Testis (tissue), 2 donors: ENCODE measurements at regions not wholly inside any gene's neighbourhood (a gene's known extent, or its start where the extent isn't known, plus 50 kb on each side); places are given as distances from the start of the nearest gene placed in this dataset.
"Not testable (repeated sequence)": the region's sequence is repeated elsewhere in the genome, so short reads cannot be mapped to it uniquely, and the experiment has no call there.

Source experiments
- DNase-seq: peaks from one replicate; pipeline ENCODE4 v3.0.0-alpha.2; 2019
- H3K27ac ChIP-seq, 2 donors: fragments of 200-600 bp; sonication (generic); one replicate each; pipeline ENCODE4 v1.5.1; 2019
- H3K27me3 ChIP-seq: fragments of 200-600 bp; sonication (generic); one replicate; pipeline ENCODE4 v1.5.1; 2019
- H3K36me3 ChIP-seq: fragments of 200-600 bp; sonication (generic); one replicate; pipeline ENCODE4 v1.5.1; 2017; ENCODE audit warnings: low read depth; ENCODE audit errors: missing control alignments
- H3K4me1 ChIP-seq: fragments of 200-600 bp; sonication (generic); one replicate; pipeline ENCODE4 v1.5.1; 2019
- H3K4me3 ChIP-seq, 2 donors: fragments of 200-600 bp; sonication (generic); one replicate each; pipeline ENCODE4 v1.5.1; 2017 to 2019
- H3K9me3 ChIP-seq: fragments of 200-600 bp; sonication (generic); one replicate; pipeline ENCODE4 v1.5.1; 2017
- POLR2A ChIP-seq: fragments of 450-650 bp; IDR thresholded peaks from one replicate; pipeline ENCODE4 v1.6.1; 2017; ENCODE audit warnings: antibody characterized with exemption, mild to moderate bottlenecking, moderate library complexity
- WGBS, 2 donors: methylation state at CpG; one replicate each; pipeline ENCODE4 v1.1.5; 2018; 5-methylcytosine and 5-hydroxymethylcytosine counted together
- intact Hi-C: fragments of 100-400 bp; cut with DNase I; formaldehyde crosslinking; loops from one replicate; pipeline ENCODE4 v1.15.1; 2023; ENCODE audit warnings: low total_unique reads
- TF ChIP-seq, protein P1 (sequence below), 3 experiments: fragments of 450-650 bp in 2 of 3; fragments of 200-600 bp in 1 of 3; sonication (generic) in 1 of 3; IDR thresholded peaks; one replicate each; pipeline ENCODE4 v1.5.1; 2016 to 2019; ENCODE audit warnings: antibody characterized with exemption in 3 of 3, mild to moderate bottlenecking in 2 of 3, moderate library complexity in 1 of 3

DNA sequence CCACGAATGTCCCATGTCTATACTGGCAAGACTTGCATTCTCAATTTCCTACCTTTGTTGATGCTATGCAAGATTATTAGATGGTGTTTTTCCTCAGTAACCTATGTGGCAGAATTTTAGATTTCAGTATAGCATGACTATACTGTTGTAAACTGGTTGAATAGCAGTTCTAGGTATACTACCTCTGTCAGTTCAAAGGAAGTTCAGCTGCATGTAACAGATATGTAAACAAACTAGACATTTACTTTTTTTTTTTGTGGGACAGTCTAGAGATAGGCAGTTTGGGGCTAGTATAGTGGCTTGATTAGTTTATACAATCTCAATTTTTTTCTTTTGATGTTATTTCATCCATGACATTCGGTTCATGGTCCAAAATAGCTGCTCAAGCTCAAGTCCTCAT, 97.6 kb upstream of the GRIN3A start:
- TF ChIP-seq, protein P1, sequence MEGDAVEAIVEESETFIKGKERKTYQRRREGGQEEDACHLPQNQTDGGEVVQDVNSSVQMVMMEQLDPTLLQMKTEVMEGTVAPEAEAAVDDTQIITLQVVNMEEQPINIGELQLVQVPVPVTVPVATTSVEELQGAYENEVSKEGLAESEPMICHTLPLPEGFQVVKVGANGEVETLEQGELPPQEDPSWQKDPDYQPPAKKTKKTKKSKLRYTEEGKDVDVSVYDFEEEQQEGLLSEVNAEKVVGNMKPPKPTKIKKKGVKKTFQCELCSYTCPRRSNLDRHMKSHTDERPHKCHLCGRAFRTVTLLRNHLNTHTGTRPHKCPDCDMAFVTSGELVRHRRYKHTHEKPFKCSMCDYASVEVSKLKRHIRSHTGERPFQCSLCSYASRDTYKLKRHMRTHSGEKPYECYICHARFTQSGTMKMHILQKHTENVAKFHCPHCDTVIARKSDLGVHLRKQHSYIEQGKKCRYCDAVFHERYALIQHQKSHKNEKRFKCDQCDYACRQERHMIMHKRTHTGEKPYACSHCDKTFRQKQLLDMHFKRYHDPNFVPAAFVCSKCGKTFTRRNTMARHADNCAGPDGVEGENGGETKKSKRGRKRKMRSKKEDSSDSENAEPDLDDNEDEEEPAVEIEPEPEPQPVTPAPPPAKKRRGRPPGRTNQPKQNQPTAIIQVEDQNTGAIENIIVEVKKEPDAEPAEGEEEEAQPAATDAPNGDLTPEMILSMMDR (IDR thresholded peaks at IDR 0.05), result no peak
- TF ChIP-seq POLR2A, result no peak
- Histone ChIP-seq H3K27me3 (no peaks in the 10 kb centered on the region), H3K36me3 (no peaks in the 10 kb centered on the region), H3K27ac (no peak overlapping the region), H3K9me3 (no peaks in the 10 kb centered on the region), H3K4me1 (no peaks in the 10 kb centered on the region), H3K4me3 (no peak overlapping the region)
- WGBS, 2 donors, result 69 to 80% methylated on average over 2 of the region's 2 CpGs
- DNase-seq, result no peak
- intact Hi-C loops, result no loop called here

DNA sequence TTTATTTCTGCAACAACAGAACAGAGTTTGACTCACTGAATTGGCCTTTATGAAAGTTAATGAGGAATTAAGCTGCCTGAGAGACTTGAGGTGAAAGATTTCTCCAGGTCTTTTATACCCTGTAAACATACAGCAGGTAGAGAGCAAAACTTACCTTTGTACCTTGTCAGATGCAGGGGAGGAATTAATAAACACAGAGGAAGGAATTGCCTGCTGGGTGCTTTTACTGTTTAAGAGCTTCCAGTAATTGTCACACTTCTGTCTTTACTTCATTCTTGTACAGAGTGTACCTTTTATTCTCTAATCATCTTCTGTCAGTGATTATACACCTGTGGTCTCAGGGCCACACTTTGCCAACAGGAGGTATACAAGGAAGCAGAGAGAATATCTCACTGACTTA, 94.0 kb upstream of the GRIN3A start:
- H3K27me3 ChIP-seq, result no peaks in the 10 kb centered on the region
- DNase-seq, result no peak
- H3K4me1 ChIP-seq, result no peaks in the 10 kb centered on the region
- H3K9me3 ChIP-seq, result no peaks in the 10 kb centered on the region
- H3K36me3 ChIP-seq, result no peaks in the 10 kb centered on the region
- intact Hi-C loops, result no loop called here
- no peak overlapping the region for H3K4me3 ChIP-seq
- TF ChIP-seq, protein P1 (IDR thresholded peaks at IDR 0.05), result no peak
- TF ChIP-seq POLR2A, result no peak
- H3K27ac ChIP-seq, result no peak overlapping the region

DNA sequence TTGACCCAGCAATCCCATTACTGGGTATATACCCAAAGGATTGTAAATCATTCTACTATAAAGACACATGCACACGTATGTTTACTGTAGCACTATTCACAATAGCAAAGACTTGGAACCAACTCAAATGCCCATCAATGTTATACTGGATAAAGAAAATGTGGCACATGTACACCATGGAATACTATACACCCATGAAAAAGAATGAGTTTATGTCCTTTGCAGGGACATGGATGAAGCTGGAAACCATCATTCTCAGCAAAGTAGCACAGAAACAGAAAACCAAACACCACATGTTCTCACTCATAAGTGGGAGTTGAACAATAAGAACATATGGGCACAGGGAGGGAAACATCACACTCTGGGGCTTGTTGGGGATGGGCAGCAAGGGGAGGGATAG, 83.0 kb upstream of the GRIN3A start:
- H3K4me3 ChIP-seq, DNase-seq, H3K4me1 ChIP-seq, intact Hi-C loops, H3K27me3 ChIP-seq, H3K36me3 ChIP-seq, H3K9me3 ChIP-seq, H3K27ac ChIP-seq: not testable (repeated sequence)
- 80 to 94% methylated on average over 1 of the region's 1 CpG for WGBS, 2 donors

DNA sequence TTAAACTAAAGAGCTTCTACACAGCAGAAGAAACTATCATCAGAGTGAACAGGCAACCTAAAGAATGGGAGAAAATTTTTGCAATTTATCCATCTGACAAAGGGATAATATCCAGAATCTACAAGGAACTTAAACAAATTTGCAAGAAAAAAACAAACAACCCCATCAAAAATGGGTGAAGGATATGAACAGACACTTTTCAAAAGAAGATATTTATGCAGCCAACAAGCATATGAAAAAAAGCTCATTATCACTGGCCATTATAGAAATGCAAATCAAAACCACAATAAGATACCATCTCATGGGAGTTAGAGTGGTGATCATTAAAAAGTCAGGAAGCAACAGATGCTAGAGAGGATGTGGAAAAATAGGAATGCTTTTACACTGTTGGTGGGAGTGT, 82.5 kb upstream of the GRIN3A start:
- H3K4me3 ChIP-seq, intact Hi-C loops: not testable (repeated sequence)

DNA sequence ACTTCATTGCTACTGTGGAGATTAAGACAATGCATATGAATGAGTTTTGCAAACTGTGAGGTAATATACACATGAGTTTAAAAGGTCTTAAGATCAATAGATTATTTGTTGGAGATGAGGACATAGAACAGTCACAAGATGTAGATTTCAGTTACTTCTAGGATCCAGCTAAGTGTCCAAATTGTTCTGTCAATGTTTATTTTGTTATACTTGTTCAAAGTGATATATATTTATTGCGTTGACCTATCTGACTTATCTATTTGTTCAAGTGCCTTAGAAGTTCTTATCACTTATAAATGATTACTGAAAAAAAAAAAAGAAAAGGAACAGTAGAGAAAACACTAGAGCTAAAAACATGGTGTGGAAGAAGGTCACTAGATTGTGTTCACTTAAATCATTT, 75.6 kb upstream of the GRIN3A start:
- Histone ChIP-seq H3K27ac (no peak overlapping the region), H3K36me3 (no peaks in the 10 kb centered on the region), H3K4me3 (no peak overlapping the region), H3K4me1 (no peaks in the 10 kb centered on the region), H3K9me3 (no peaks in the 10 kb centered on the region), H3K27me3 (no peaks in the 10 kb centered on the region)
- intact Hi-C loops, result no loop called here
- no peak for DNase-seq
- 66 to 93% methylated on average over 1 of the region's 1 CpG for WGBS, 2 donors
- TF ChIP-seq POLR2A, result no peak

More for the DNA sequence above, 82.5 kb upstream of the GRIN3A start:
- DNase-seq, H3K36me3 ChIP-seq, H3K27me3 ChIP-seq, H3K4me1 ChIP-seq, H3K27ac ChIP-seq, H3K9me3 ChIP-seq: not testable (repeated sequence)

DNA sequence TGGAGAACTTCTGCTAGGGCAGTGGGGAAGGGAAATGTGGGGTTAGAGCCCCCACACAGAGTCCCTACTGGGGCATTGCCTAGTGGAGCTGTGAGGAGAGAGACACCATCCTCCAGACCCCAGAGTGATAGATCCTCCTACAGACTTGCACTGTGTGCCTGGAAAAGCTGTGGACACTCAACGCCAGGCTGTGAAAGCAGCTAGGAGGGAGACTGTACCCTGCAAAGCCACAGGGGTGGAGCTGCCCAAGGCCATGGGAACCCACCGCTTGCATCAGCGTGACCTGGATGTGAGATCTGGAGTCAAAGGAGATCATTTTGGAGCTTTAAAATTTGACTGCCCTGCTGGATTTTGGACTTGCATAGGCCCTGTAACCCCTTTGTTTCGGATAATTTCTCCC, 69.4 kb upstream of the GRIN3A start:
- H3K9me3 ChIP-seq, H3K36me3 ChIP-seq, H3K27ac ChIP-seq, DNase-seq, intact Hi-C loops, H3K27me3 ChIP-seq, H3K4me3 ChIP-seq, H3K4me1 ChIP-seq: not testable (repeated sequence)
- WGBS, 2 donors, result 90 to 94% methylated on average over 1 to 4 of the region's 4 CpGs

DNA sequence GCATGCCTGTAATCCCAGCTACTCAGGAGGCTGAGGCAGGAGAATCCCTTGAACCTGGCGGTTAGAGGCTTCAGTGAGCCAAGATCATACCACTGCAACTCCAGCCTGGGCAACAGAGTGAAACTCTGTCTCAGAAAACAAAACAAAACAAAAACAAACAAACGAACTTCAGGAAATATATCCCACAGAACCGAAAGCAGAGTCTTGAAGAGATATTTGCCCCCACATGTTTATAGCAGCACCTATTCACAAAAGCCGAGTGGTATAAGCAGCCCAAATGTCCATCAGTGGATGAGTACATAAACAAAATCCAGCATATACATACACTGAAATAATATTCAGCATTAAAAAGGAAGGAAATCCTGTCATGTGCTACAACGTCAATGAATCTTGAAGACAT, 57.6 kb upstream of the GRIN3A start:
- intact Hi-C loops, result no loop called here
- Histone ChIP-seq H3K9me3 (no peaks in the 10 kb centered on the region), H3K27me3 (no peaks in the 10 kb centered on the region), H3K4me1 (no peaks in the 10 kb centered on the region), H3K4me3 (no peak overlapping the region), H3K27ac (no peak overlapping the region), H3K36me3 (no peaks in the 10 kb centered on the region)
- no peak for DNase-seq
- no peak for TF ChIP-seq POLR2A
- TF ChIP-seq, protein P1 (IDR thresholded peaks at IDR 0.05), result no peak
- 79 to 94% methylated on average over 5 of the region's 5 CpGs for WGBS, 2 donors
